ENCODE measurements at regions not wholly inside any gene's neighbourhood (a gene's known extent, or its start where the extent isn't known, plus 50 kb on each side); places are given as distances from the start of the nearest gene placed in this dataset.

GRCh38 chr4:180120068-180120467 lies 2123.1 kb upstream of the TENM3 start:
- POLR2A ChIA-PET: no interaction called here
- no peaks in the 10 kb centered on the region for H3K9me2 ChIP-seq (ENCODE audit: insufficient read depth)
- CTCF ChIA-PET: no interaction called here

GRCh38 chr4:180134091-180134866 lies 2108.9 kb upstream of the TENM3 start:
- no peak for ATAC-seq
- TF ChIP-seq, protein P1, sequence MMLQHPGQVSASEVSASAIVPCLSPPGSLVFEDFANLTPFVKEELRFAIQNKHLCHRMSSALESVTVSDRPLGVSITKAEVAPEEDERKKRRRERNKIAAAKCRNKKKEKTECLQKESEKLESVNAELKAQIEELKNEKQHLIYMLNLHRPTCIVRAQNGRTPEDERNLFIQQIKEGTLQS (IDR thresholded peaks at IDR 0.05): no peak
- TF ChIP-seq ZFX (IDR thresholded peaks at IDR 0.05): no peak
- TF ChIP-seq, protein P2, sequence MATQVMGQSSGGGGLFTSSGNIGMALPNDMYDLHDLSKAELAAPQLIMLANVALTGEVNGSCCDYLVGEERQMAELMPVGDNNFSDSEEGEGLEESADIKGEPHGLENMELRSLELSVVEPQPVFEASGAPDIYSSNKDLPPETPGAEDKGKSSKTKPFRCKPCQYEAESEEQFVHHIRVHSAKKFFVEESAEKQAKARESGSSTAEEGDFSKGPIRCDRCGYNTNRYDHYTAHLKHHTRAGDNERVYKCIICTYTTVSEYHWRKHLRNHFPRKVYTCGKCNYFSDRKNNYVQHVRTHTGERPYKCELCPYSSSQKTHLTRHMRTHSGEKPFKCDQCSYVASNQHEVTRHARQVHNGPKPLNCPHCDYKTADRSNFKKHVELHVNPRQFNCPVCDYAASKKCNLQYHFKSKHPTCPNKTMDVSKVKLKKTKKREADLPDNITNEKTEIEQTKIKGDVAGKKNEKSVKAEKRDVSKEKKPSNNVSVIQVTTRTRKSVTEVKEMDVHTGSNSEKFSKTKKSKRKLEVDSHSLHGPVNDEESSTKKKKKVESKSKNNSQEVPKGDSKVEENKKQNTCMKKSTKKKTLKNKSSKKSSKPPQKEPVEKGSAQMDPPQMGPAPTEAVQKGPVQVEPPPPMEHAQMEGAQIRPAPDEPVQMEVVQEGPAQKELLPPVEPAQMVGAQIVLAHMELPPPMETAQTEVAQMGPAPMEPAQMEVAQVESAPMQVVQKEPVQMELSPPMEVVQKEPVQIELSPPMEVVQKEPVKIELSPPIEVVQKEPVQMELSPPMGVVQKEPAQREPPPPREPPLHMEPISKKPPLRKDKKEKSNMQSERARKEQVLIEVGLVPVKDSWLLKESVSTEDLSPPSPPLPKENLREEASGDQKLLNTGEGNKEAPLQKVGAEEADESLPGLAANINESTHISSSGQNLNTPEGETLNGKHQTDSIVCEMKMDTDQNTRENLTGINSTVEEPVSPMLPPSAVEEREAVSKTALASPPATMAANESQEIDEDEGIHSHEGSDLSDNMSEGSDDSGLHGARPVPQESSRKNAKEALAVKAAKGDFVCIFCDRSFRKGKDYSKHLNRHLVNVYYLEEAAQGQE (IDR thresholded peaks at IDR 0.05; ENCODE audit: low read depth): no peak
- TF ChIP-seq CEBPB (IDR thresholded peaks at IDR 0.05; ENCODE audit: low read depth): no peak
- no peak for TF ChIP-seq POLR2AphosphoS5 (IDR thresholded peaks at IDR 0.05; ENCODE audit: low read depth, low read length)
- TF ChIP-seq CTCF (IDR thresholded peaks at IDR 0.05 in 2 of 3, conservative IDR thresholded peaks at IDR 0.05 in 1 of 3; ENCODE audit: borderline replicate concordance in 1 of 3, insufficient read depth in 1 of 3, low read depth in 2 of 3, low read length in 2 of 3): no peak
- TF ChIP-seq SIN3A (IDR thresholded peaks at IDR 0.05; ENCODE audit: low read depth): no peak
- TF ChIP-seq MAX (IDR thresholded peaks at IDR 0.05): no peak
- intact Hi-C loops (cut with micrococcal nuclease): no loop called here

More at GRCh38 chr4:180120068-180120467, 2123.1 kb upstream of the TENM3 start:
- no peaks in the 10 kb centered on the region for H3K4me1 ChIP-seq (ENCODE audit: control insufficient read depth in 1 of 2, insufficient read depth in 2 of 2, low read length in 2 of 2)
- no peak overlapping the region for H3K4me2 ChIP-seq (ENCODE audit: low read length)
- no peaks in the 10 kb centered on the region for H3K36me3 ChIP-seq (ENCODE audit: control insufficient read depth in 1 of 2, insufficient read depth in 2 of 2, low read length in 2 of 2)
- H3K9me3 ChIP-seq (ENCODE audit: control insufficient read depth in 1 of 2, insufficient read depth in 1 of 2, low read depth in 1 of 2, low read length in 2 of 2): no peaks in the 10 kb centered on the region
- BruUV-seq (replicated peaks): no TSS peak
- TF ChIP-seq ELF1 (IDR thresholded peaks at IDR 0.05; ENCODE audit: borderline replicate concordance, low read depth): no peak
- TF ChIP-seq EZH2phosphoT487 (IDR thresholded peaks at IDR 0.05; ENCODE audit: borderline replicate concordance): no peak
- no peak for TF ChIP-seq SIN3A (IDR thresholded peaks at IDR 0.05; ENCODE audit: low read depth)
- TF ChIP-seq MAX (IDR thresholded peaks at IDR 0.05): no peak
- H3K9ac ChIP-seq (ENCODE audit: low read length): no peak overlapping the region
- DNase-seq (ENCODE audit: low read depth, low spot score) (no peak), ATAC-seq (no peak)
- RAD21 ChIA-PET (ENCODE audit: low non-redundant PET in 1 of 2, low total read pairs in 2 of 2, uncharacterized antibody in 2 of 2, unreplicated experiment in 2 of 2): no interaction called here
- no peak overlapping the region for H3K27ac ChIP-seq (ENCODE audit: low read depth, low read length)
- no peak overlapping the region for H3K4me3 ChIP-seq (replicated peaks in 1 of 2; ENCODE audit: low read depth in 1 of 2, low read length in 2 of 2)
- no peak overlapping the region for H2AFZ ChIP-seq (ENCODE audit: low read depth, low read length, poor library complexity, severe bottlenecking)
- H3K79me2 ChIP-seq (ENCODE audit: insufficient read depth, low read length): no peaks in the 10 kb centered on the region
- no peaks in the 10 kb centered on the region for H3K27me3 ChIP-seq (ENCODE audit: insufficient read depth, low read length)
- intact Hi-C loops (cut with micrococcal nuclease): no loop called here
- no peaks in the 10 kb centered on the region for H4K20me1 ChIP-seq (ENCODE audit: insufficient read depth)

More at GRCh38 chr4:180134091-180134866, 2108.9 kb upstream of the TENM3 start:
- no peak for DNase-seq (ENCODE audit: low read depth, low spot score)
- Histone ChIP-seq H4K20me1 (ENCODE audit: insufficient read depth) (no peaks in the 10 kb centered on the region), H3K27ac (ENCODE audit: low read depth, low read length) (no peak overlapping the region), H3K4me3 (replicated peaks in 1 of 2; ENCODE audit: low read depth in 1 of 2, low read length in 2 of 2) (no peak overlapping the region), H3K9ac (ENCODE audit: low read length) (no peak overlapping the region), H3K36me3 (ENCODE audit: control insufficient read depth in 1 of 2, insufficient read depth in 2 of 2, low read length in 2 of 2) (no peaks in the 10 kb centered on the region), H3K4me2 (ENCODE audit: low read length) (no peak overlapping the region), H2AFZ (ENCODE audit: low read depth, low read length, poor library complexity, severe bottlenecking) (no peak overlapping the region), H3K79me2 (ENCODE audit: insufficient read depth, low read length) (no peaks in the 10 kb centered on the region), H3K27me3 (ENCODE audit: insufficient read depth, low read length) (no peaks in the 10 kb centered on the region), H3K9me2 (ENCODE audit: insufficient read depth) (no peaks in the 10 kb centered on the region), H3K4me1 (ENCODE audit: control insufficient read depth in 1 of 2, insufficient read depth in 2 of 2, low read length in 2 of 2) (no peaks in the 10 kb centered on the region), H3K9me3 (ENCODE audit: control insufficient read depth in 1 of 2, insufficient read depth in 1 of 2, low read depth in 1 of 2, low read length in 2 of 2) (no peaks in the 10 kb centered on the region)
- ChIA-PET CTCF (no interaction called here), POLR2A (no interaction called here), RAD21 (ENCODE audit: low non-redundant PET in 1 of 2, low total read pairs in 2 of 2, uncharacterized antibody in 2 of 2, unreplicated experiment in 2 of 2) (no interaction called here)
- BruUV-seq (replicated peaks): no TSS peak

Data from HCT116 (cell line).